HEK293 (cell line): ENCODE measurements at regions not wholly inside any gene's neighbourhood (a gene's known extent, or its start where the extent isn't known, plus 50 kb on each side); places are given as distances from the start of the nearest gene placed in this dataset.
A peak's percentile ranks its signal among the peaks of the same experiment; 100 is the strongest.

Experiments
- CTCF ChIA-PET: fragments of 350-600 bp; formaldehyde crosslinking; extraction: SDS; loops from one replicate; lab custom pipeline; 2021; ENCODE audit warnings: antibody characterized with exemption; lab: Yijun Ruan, JAX
- POLR2A ChIA-PET: fragments of 300-600 bp; formaldehyde crosslinking; extraction: SDS; loops from one replicate; lab custom pipeline; 2020; ENCODE audit warnings: antibody characterized with exemption, inconsistent platforms; lab: Yijun Ruan, JAX
- H3K27ac ChIP-seq: fragments of 200-500 bp; sonication (Bioruptor generic); 2 replicates; pipeline ENCODE4 v1.5.1; 2014; ENCODE audit warnings: low read depth, low read length, control low read depth, inconsistent platforms; ENCODE audit errors: extremely low read depth
- H3K36me3 ChIP-seq, 2 experiments: fragments of 200-500 bp in 1 of 2; sonication (Bioruptor generic) in 1 of 2; 1 replicate in 1 of 2; 2 replicates in 1 of 2; pipeline ENCODE4 v1.5.1; 2014 to 2017; ENCODE audit warnings: inconsistent platforms in 2 of 2, low read length in 2 of 2; ENCODE audit not compliant: control insufficient read depth in 2 of 2, insufficient read depth in 1 of 2
- H3K4me1 ChIP-seq: fragments of 200-500 bp; sonication (Bioruptor generic); 2 replicates; pipeline ENCODE4 v1.5.1; 2014; ENCODE audit warnings: mild to moderate bottlenecking, low read length, inconsistent platforms; ENCODE audit not compliant: control insufficient read depth, insufficient read depth
- H3K4me3 ChIP-seq: 2 replicates; pipeline ENCODE4 v1.5.1; 2011; ENCODE audit warnings: low read depth, mild to moderate bottlenecking, control low read depth, low read length, moderate library complexity
- H3K9me3 ChIP-seq: fragments of 200-500 bp; sonication (Bioruptor generic); 2 replicates; pipeline ENCODE4 v1.5.1; 2014; ENCODE audit warnings: low read depth, low read length, inconsistent platforms; ENCODE audit not compliant: control insufficient read depth, insufficient read depth
- BCL11B ChIP-seq: fragments of 450-650 bp; formaldehyde crosslinking; IDR thresholded peaks from 2 replicates; pipeline ENCODE4 v1.5.1; 2016; ENCODE audit warnings: low read depth, missing biosample characterization, missing genetic modification characterization
- BCL6B ChIP-seq: fragments of 450-650 bp; formaldehyde crosslinking; IDR thresholded peaks from 2 replicates; pipeline ENCODE4 v1.5.1; 2017; ENCODE audit warnings: missing biosample characterization, missing genetic modification characterization
- IKZF3 ChIP-seq: fragments of 450-650 bp; IDR thresholded peaks from 2 replicates; pipeline ENCODE4 v1.5.0; 2018; ENCODE audit warnings: missing biosample characterization, mild to moderate bottlenecking, missing genetic modification characterization, moderate library complexity
- INSM2 ChIP-seq: fragments of 450-650 bp; formaldehyde crosslinking; IDR thresholded peaks from 2 replicates; pipeline ENCODE4 v1.5.1; 2016; ENCODE audit warnings: missing biosample characterization, missing genetic modification characterization
- SP7 ChIP-seq: fragments of 450-650 bp; formaldehyde crosslinking; IDR thresholded peaks from 2 replicates; pipeline ENCODE4 v1.5.1; 2016; ENCODE audit warnings: missing biosample characterization, missing genetic modification characterization
- YY2 ChIP-seq: fragments of 450-650 bp; formaldehyde crosslinking; IDR thresholded peaks from 2 replicates; pipeline ENCODE4 v1.5.1; 2016; ENCODE audit warnings: missing biosample characterization, missing genetic modification characterization
- ZBTB11 ChIP-seq: fragments of 450-650 bp; formaldehyde crosslinking; conservative IDR thresholded peaks from 2 replicates; pipeline ENCODE4 v1.5.1; 2016; ENCODE audit warnings: low read depth, missing biosample characterization, missing genetic modification characterization
- ZFP69B ChIP-seq: fragments of 450-650 bp; formaldehyde crosslinking; IDR thresholded peaks from 2 replicates; pipeline ENCODE4 v1.5.1; 2016; ENCODE audit warnings: missing biosample characterization, missing genetic modification characterization
- ZNF211 ChIP-seq: fragments of 450-650 bp; formaldehyde crosslinking; IDR thresholded peaks from 2 replicates; pipeline ENCODE4 v1.5.1; 2016; ENCODE audit warnings: low read depth, missing biosample characterization, missing genetic modification characterization
- ZNF221 ChIP-seq: fragments of 450-650 bp; formaldehyde crosslinking; IDR thresholded peaks from 2 replicates; pipeline ENCODE4 v1.5.1; 2017; ENCODE audit warnings: missing biosample characterization, missing genetic modification characterization, borderline replicate concordance
- ZNF530 ChIP-seq: fragments of 450-650 bp; formaldehyde crosslinking; IDR thresholded peaks from 2 replicates; pipeline ENCODE4 v1.5.1; 2016; ENCODE audit warnings: low read depth, missing biosample characterization, missing genetic modification characterization
- ZNF548 ChIP-seq: fragments of 450-650 bp; formaldehyde crosslinking; IDR thresholded peaks from 2 replicates; pipeline ENCODE4 v1.5.1; 2016; ENCODE audit warnings: missing biosample characterization, missing genetic modification characterization
- ZNF580 ChIP-seq: fragments of 450-650 bp; formaldehyde crosslinking; IDR thresholded peaks from 2 replicates; pipeline ENCODE4 v1.5.1; 2016; ENCODE audit warnings: missing biosample characterization, missing genetic modification characterization
- ZNF660 ChIP-seq: fragments of 450-650 bp; IDR thresholded peaks from 2 replicates; pipeline ENCODE4 v1.5.1; 2018; ENCODE audit warnings: missing biosample characterization, mild to moderate bottlenecking, missing genetic modification characterization
- TF ChIP-seq, protein P1 (sequence below): fragments of 450-650 bp; formaldehyde crosslinking; IDR thresholded peaks from 2 replicates; pipeline ENCODE4 v1.5.1; 2016; ENCODE audit warnings: missing biosample characterization, missing genetic modification characterization
- TF ChIP-seq, protein P2 (sequence below): fragments of 450-650 bp; formaldehyde crosslinking; IDR thresholded peaks from 2 replicates; pipeline ENCODE4 v1.5.1; 2016; ENCODE audit warnings: missing biosample characterization, missing genetic modification characterization, low read depth

- TF ChIP-seq YY2 (tag by site-specific recombination): peak; percentile 63; the same call in 1 of the 2 replicates
- no peak for TF ChIP-seq ZBTB11 (tag by site-specific recombination)
- TF ChIP-seq ZNF580 (tag by site-specific recombination): peak; percentile 86; the same call in 1 of the 2 replicates
- no peak for TF ChIP-seq ZNF530 (tag by site-specific recombination)
- TF ChIP-seq ZNF211 (tag by site-specific recombination): 0 out of 2 replicates have a peak, but pooled peaks have one; percentile 3
- peak; percentile 73; the same call in 1 of the 2 replicates for TF ChIP-seq BCL6B
- TF ChIP-seq ZNF548 (tag by site-specific recombination): no peak
- no peak for TF ChIP-seq ZNF660 (tag by site-specific recombination)
- TF ChIP-seq, protein P1, sequence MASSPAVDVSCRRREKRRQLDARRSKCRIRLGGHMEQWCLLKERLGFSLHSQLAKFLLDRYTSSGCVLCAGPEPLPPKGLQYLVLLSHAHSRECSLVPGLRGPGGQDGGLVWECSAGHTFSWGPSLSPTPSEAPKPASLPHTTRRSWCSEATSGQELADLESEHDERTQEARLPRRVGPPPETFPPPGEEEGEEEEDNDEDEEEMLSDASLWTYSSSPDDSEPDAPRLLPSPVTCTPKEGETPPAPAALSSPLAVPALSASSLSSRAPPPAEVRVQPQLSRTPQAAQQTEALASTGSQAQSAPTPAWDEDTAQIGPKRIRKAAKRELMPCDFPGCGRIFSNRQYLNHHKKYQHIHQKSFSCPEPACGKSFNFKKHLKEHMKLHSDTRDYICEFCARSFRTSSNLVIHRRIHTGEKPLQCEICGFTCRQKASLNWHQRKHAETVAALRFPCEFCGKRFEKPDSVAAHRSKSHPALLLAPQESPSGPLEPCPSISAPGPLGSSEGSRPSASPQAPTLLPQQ (tag by site-specific recombination): peak; percentile 55
- 0 out of 2 replicates have a peak, but pooled peaks have one; percentile 22 for TF ChIP-seq ZFP69B
- TF ChIP-seq, protein P2, sequence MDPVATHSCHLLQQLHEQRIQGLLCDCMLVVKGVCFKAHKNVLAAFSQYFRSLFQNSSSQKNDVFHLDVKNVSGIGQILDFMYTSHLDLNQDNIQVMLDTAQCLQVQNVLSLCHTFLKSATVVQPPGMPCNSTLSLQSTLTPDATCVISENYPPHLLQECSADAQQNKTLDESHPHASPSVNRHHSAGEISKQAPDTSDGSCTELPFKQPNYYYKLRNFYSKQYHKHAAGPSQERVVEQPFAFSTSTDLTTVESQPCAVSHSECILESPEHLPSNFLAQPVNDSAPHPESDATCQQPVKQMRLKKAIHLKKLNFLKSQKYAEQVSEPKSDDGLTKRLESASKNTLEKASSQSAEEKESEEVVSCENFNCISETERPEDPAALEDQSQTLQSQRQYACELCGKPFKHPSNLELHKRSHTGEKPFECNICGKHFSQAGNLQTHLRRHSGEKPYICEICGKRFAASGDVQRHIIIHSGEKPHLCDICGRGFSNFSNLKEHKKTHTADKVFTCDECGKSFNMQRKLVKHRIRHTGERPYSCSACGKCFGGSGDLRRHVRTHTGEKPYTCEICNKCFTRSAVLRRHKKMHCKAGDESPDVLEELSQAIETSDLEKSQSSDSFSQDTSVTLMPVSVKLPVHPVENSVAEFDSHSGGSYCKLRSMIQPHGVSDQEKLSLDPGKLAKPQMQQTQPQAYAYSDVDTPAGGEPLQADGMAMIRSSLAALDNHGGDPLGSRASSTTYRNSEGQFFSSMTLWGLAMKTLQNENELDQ (tag by site-specific recombination): no peak
- TF ChIP-seq SP7 (tag by site-specific recombination): peak; percentile 15; the same call in 1 of the 2 replicates
- 0 out of 2 replicates have a peak, but pooled peaks have one; percentile 21 for TF ChIP-seq IKZF3 (tag by site-specific recombination)
Observed at GRCh38 chr18:22257022-22257543, 87.7 kb downstream of the GATA6 start (continued).

DNA sequence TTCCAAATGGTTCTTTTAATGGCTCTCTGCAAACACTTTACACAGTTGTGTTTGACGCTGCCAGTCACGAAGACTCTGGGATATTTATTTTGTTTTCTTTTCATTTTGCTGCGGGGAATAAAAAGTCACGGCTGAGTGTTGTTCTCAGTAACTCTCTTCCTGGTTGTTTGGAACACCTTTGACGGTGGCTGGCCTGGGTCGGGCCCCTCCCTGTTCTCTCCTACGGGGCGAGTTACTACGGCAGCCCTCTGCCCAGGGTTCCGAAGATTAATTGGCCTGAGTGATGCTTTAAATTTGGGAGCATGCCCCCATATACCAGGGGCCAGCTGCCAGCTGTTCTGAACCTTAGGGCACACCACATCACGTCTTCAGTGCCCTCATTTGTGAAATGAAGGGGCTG, 84.7 kb downstream of the GATA6 start:
- ChIA-PET POLR2A (no interaction called here), CTCF (no interaction called here)
- no peaks in the 10 kb centered on the region for H3K9me3 ChIP-seq
- H3K4me1 ChIP-seq: peaks cover 3% of the 10 kb centered on the region; the same call in 1 of the 2 replicates
- no peak overlapping the region for H3K4me3 ChIP-seq
- H3K36me3 ChIP-seq: no peaks in the 10 kb centered on the region
- H3K27ac ChIP-seq: no peak overlapping the region
- TF ChIP-seq ZNF221 (tag by site-specific recombination) (no peak), BCL11B (tag by site-specific recombination) (no peak), INSM2 (tag by site-specific recombination) (no peak)
